Adrenal gland (tissue), 9 donors: ENCODE measurements at regions not wholly inside any gene's neighbourhood (a gene's known extent, or its start where the extent isn't known, plus 50 kb on each side); places are given as distances from the start of the nearest gene placed in this dataset.

Source experiments
- DNase-seq, 7 donors: peaks; one replicate each; pipeline ENCODE4 v3.0.0-alpha.2; 2019 to 2020
- H3K27ac ChIP-seq, 5 donors: fragments of 200-600 bp; sonication (generic) in 4 of 5; 1 replicate in 3 of 5; 2 replicates in 2 of 5; pipeline versions ENCODE4 v1.5.1 to v1.8.0; 2016 to 2020; ENCODE audit warnings: mild to moderate bottlenecking in 1 of 5
- H3K27me3 ChIP-seq: fragments of 200-600 bp; 2 replicates; pipeline ENCODE4 v1.8.0; 2021
- H3K36me3 ChIP-seq, 2 donors: fragments of 200-600 bp; replicated peaks in 1 of 2; 1 replicate in 1 of 2; 2 replicates in 1 of 2; pipeline versions ENCODE4 v1.5.1 to v1.8.0; 2018 to 2022
- H3K4me1 ChIP-seq, 2 donors: fragments of 200-600 bp; replicated peaks in 1 of 2; 1 replicate in 1 of 2; 2 replicates in 1 of 2; pipeline versions ENCODE4 v1.5.1 to v1.8.0; 2018 to 2021
- H3K4me3 ChIP-seq, 4 donors: fragments of 200-600 bp; sonication (generic) in 3 of 4; one replicate each; pipeline ENCODE4 v1.5.1; 2016 to 2018
- H3K9me3 ChIP-seq, 3 donors: fragments of 200-600 bp; sonication (generic) in 1 of 3; replicated peaks in 1 of 3; 1 replicate in 2 of 3; 2 replicates in 1 of 3; pipeline versions ENCODE4 v1.5.1 to v1.8.0; 2016 to 2021
- CTCF ChIP-seq, 6 experiments: fragments of 450-650 bp in 4 of 6; fragments of 200-600 bp in 2 of 6; sonication (generic) in 1 of 6; IDR thresholded peaks; 1 replicate in 5 of 6; 2 replicates in 1 of 6; pipeline versions ENCODE4 v1.5.1 to v1.8.0; 2016 to 2021; ENCODE audit warnings: antibody characterized with exemption in 6 of 6, mild to moderate bottlenecking in 2 of 6, moderate library complexity in 1 of 6
- POLR2A ChIP-seq, 2 donors: fragments of 450-650 bp; IDR thresholded peaks; one replicate each; pipeline ENCODE4 v1.6.1; 2017; ENCODE audit warnings: antibody characterized with exemption in 2 of 2, mild to moderate bottlenecking in 2 of 2, moderate library complexity in 1 of 2
- WGBS, 4 donors: extraction: QIAGEN DNeasy Blood & Tissue Kit in 2 of 4; methylation state at CpG; one replicate each; pipeline versions ENCODE4 v1.1.5 to v1.1.7; 2013 to 2017; 5-methylcytosine and 5-hydroxymethylcytosine counted together
- intact Hi-C, 2 donors: fragments of 100-400 bp; cut with DNase I; formaldehyde crosslinking; loops; one replicate each; pipeline versions ENCODE4 v1.14.1 to v1.15.0; 2022 to 2023
- donor health status: healthy with polysubstance abuse.
- donor health status: Bipolar disorder and iron deficiency.
- donor health status: DM: yes; HTN: yes; CAD: no.
- donor health status: DM: no; HTN: no; CAD: no.
- donor health status: DM: no; HTN: no; CAD: no.

- TF ChIP-seq POLR2A (IDR thresholded peaks at IDR 0.05) (no peak), CTCF (IDR thresholded peaks at IDR 0.05) (no peak)
- Histone ChIP-seq H3K36me3 (no peaks in the 10 kb centered on the region), H3K4me1 (peaks cover 0 to 12% of the 10 kb centered on the region in 2 donors), H3K27me3 (no peaks in the 10 kb centered on the region), H3K4me3 (no peak overlapping the region), H3K27ac (no peak overlapping the region), H3K9me3 (peaks cover 0 to 9% (median 0%) of the 10 kb centered on the region in 3 donors)
- intact Hi-C loops, result no loop called here
- no peak for DNase-seq
- WGBS, 4 donors, result 59 to 74% (median 64%) methylated on average over 3 of the region's 3 CpGs
Measured at GRCh38 chr5:92904021-92904420, 677.0 kb downstream of the NR2F1-AS1 start.

- 72 to 92% (median 81%) methylated on average over 4 of the region's 4 CpGs for WGBS, 4 donors
- no peaks in the 10 kb centered on the region for H3K4me1 ChIP-seq
- no peak for DNase-seq
- no peak overlapping the region for H3K4me3 ChIP-seq
- peaks cover 0 to 9% (median 0%) of the 10 kb centered on the region in 3 donors for H3K9me3 ChIP-seq
- intact Hi-C loops, result no loop called here
- TF ChIP-seq POLR2A (IDR thresholded peaks at IDR 0.05) (no peak), CTCF (IDR thresholded peaks at IDR 0.05) (no peak)
- H3K36me3 ChIP-seq, result no peaks in the 10 kb centered on the region
- no peaks in the 10 kb centered on the region for H3K27me3 ChIP-seq
- no peak overlapping the region for H3K27ac ChIP-seq
Measured at GRCh38 chr5:92899611-92900010, 681.4 kb downstream of the NR2F1-AS1 start.

GRCh38 chr5:92896722-92897121 is 684.3 kb downstream of the NR2F1-AS1 start:
- TF ChIP-seq POLR2A (IDR thresholded peaks at IDR 0.05) (no peak), CTCF (IDR thresholded peaks at IDR 0.05) (no peak)
- Histone ChIP-seq H3K9me3 (no peaks in the 10 kb centered on the region), H3K4me3 (no peak overlapping the region), H3K36me3 (no peaks in the 10 kb centered on the region), H3K27me3 (no peaks in the 10 kb centered on the region), H3K27ac (no peak overlapping the region), H3K4me1 (no peaks in the 10 kb centered on the region)
- intact Hi-C loops, result no loop called here
- DNase-seq, result no peak

GRCh38 chr5:92890841-92891244 is 690.2 kb downstream of the NR2F1-AS1 start:
- H3K27me3 ChIP-seq, result no peaks in the 10 kb centered on the region
- TF ChIP-seq CTCF (IDR thresholded peaks at IDR 0.05), result no peak
- TF ChIP-seq POLR2A (IDR thresholded peaks at IDR 0.05), result no peak
- no peak overlapping the region for H3K4me3 ChIP-seq
- DNase-seq, result no peak
- no peaks in the 10 kb centered on the region for H3K4me1 ChIP-seq
- intact Hi-C loops, result no loop called here
- no peaks in the 10 kb centered on the region for H3K9me3 ChIP-seq
- WGBS, 4 donors, result 61 to 68% (median 67%) methylated on average over 2 of the region's 2 CpGs
- H3K27ac ChIP-seq, result no peak overlapping the region
- H3K36me3 ChIP-seq, result no peaks in the 10 kb centered on the region
